K562 (cell line): ENCODE measurements at regions not wholly inside any gene's neighbourhood (a gene's known extent, or its start where the extent isn't known, plus 50 kb on each side); places are given as distances from the start of the nearest gene placed in this dataset.

Source experiments
- ATAC-seq: fragments of 200-7000 bp; cut with Tn5 transposase; 3 replicates; pipeline ENCODE4 v1.9.1; 2020; ENCODE audit warnings: moderate library complexity
- BruUV-seq: library from RNA; stranded (reverse); fragments of 400-500 nt; replicated peaks from 2 replicates; lab custom pipeline; 2021; lab: Mats Ljungman, UMichigan
- CTCF ChIA-PET: fragments of 300-600 bp; formaldehyde crosslinking; extraction: SDS; loops from one replicate; lab custom pipeline; 2021; ENCODE audit warnings: low intra/inter-chr PET ratio; lab: Yijun Ruan, JAX
- POLR2A ChIA-PET: fragments of 300-600, 350-650 bp; sonication (Branson Sonifier 250); formaldehyde crosslinking; extraction: SDS; loops from one replicate; lab custom pipeline; 2021; ENCODE audit warnings: antibody characterized with exemption, inconsistent platforms; lab: Yijun Ruan, JAX
- DNase-seq, 4 experiments: peaks; one replicate each; pipeline versions ENCODE4 v3.0.0 to v3.0.0-alpha.2; 2011 to 2018; ENCODE audit warnings: low spot score in 3 of 4, mixed read lengths in 3 of 4; ENCODE audit errors: extremely low read depth in 1 of 4
- FAIRE-seq: peaks from 2 replicates; lab custom pipeline; 2011; peaks lifted over from hg19 to GRCh38; lab: Jason Lieb, UNC
- H2AFZ ChIP-seq: 2 replicates; pipeline ENCODE4 v1.6.0; 2011; ENCODE audit warnings: low read depth, low read length, control low read depth, inconsistent platforms
- H3K27ac ChIP-seq: fragments of 200-600 bp; 3 replicates; pipeline ENCODE4 v1.8.0; 2011; ENCODE audit warnings: low read depth, mild to moderate bottlenecking, control low read depth, inconsistent platforms, low read length, moderate library complexity, mixed read lengths; ENCODE audit errors: extremely low read depth
- H3K27me3 ChIP-seq, 2 experiments: fragments of 300-600 bp in 1 of 2; 2 replicates in 1 of 2; 3 replicates in 1 of 2; pipeline versions ENCODE4 v1.6.0 to v1.8.0; 2011; ENCODE audit warnings: inconsistent platforms in 2 of 2, low read length in 2 of 2, mild to moderate bottlenecking in 1 of 2, mixed read lengths in 1 of 2, moderate library complexity in 1 of 2; ENCODE audit not compliant: control insufficient read depth in 2 of 2, insufficient read depth in 2 of 2
- H3K36me3 ChIP-seq: fragments of 300-600 bp; 3 replicates; pipeline ENCODE4 v1.8.0; 2011; ENCODE audit warnings: mild to moderate bottlenecking, low read length, inconsistent platforms; ENCODE audit not compliant: control insufficient read depth, insufficient read depth
- H3K4me1 ChIP-seq, 2 experiments: fragments of 200-600 bp in 1 of 2; replicated peaks in 1 of 2; 2 replicates in 1 of 2; 3 replicates in 1 of 2; pipeline versions ENCODE4 v1.5.1 to v1.8.0; 2011; ENCODE audit warnings: inconsistent platforms in 2 of 2, low read length in 2 of 2, mild to moderate bottlenecking in 1 of 2, mixed read lengths in 1 of 2, moderate library complexity in 1 of 2; ENCODE audit not compliant: control insufficient read depth in 2 of 2, insufficient read depth in 2 of 2
- H3K4me2 ChIP-seq: 2 replicates; pipeline ENCODE4 v1.6.1; 2011; ENCODE audit warnings: low read length, control low read depth, inconsistent platforms, mixed read lengths; ENCODE audit not compliant: insufficient read depth
- H3K4me3 ChIP-seq: fragments of 200-600 bp; sonication (generic), shearing (Covaris generic); 2 replicates; pipeline ENCODE4 v1.5.1; 2016; ENCODE audit warnings: control low read depth, inconsistent platforms
- H3K79me2 ChIP-seq: fragments of 200-600 bp; 3 replicates; pipeline ENCODE4 v1.8.0; 2011; ENCODE audit warnings: low read length, inconsistent platforms; ENCODE audit not compliant: control insufficient read depth, insufficient read depth
- H3K9ac ChIP-seq, 2 experiments: 2 replicates each; pipeline versions ENCODE4 v1.6.0 to v1.6.1; 2011; ENCODE audit warnings: low read depth in 2 of 2, low read length in 2 of 2, control low read depth in 1 of 2, inconsistent platforms in 1 of 2, mild to moderate bottlenecking in 1 of 2, mixed read lengths in 1 of 2; ENCODE audit not compliant: insufficient read depth in 1 of 2
- H3K9me1 ChIP-seq: one replicate; pipeline ENCODE4 v1.6.0; 2011; ENCODE audit warnings: inconsistent platforms, mild to moderate bottlenecking, low read length, moderate library complexity; ENCODE audit not compliant: control insufficient read depth, insufficient read depth
- H3K9me3 ChIP-seq: replicated peaks from 2 replicates; pipeline ENCODE4 v1.5.1; 2011; ENCODE audit warnings: low read depth, low read length, inconsistent platforms; ENCODE audit not compliant: control insufficient read depth, insufficient read depth
- H4K20me1 ChIP-seq: replicated peaks from 2 replicates; pipeline ENCODE4 v1.6.1; 2011; ENCODE audit warnings: low read length, inconsistent platforms, mixed read lengths; ENCODE audit not compliant: control insufficient read depth, insufficient read depth
- CBFA2T3 ChIP-seq: fragments of 450-650 bp; IDR thresholded peaks from 2 replicates; pipeline ENCODE4 v1.6.1; 2017
- CREB3L1 ChIP-seq: fragments of 450-650 bp; IDR thresholded peaks from 2 replicates; pipeline ENCODE4 v1.6.1; 2014; ENCODE audit warnings: low read depth, mild to moderate bottlenecking, moderate library complexity, borderline replicate concordance
- CTCFL ChIP-seq: IDR thresholded peaks from 2 replicates; pipeline ENCODE4 v1.6.1; 2011; ENCODE audit warnings: borderline replicate concordance, low read depth, mild to moderate bottlenecking, moderate library complexity, low read length; ENCODE audit not compliant: insufficient read depth, poor library complexity, severe bottlenecking
- GTF2F1 ChIP-seq: IDR thresholded peaks from 2 replicates; pipeline ENCODE4 v1.6.1; 2011; ENCODE audit warnings: low read depth, low read length, improper control_type of control experiment
- ILF3 ChIP-seq: fragments of 450-650 bp; IDR thresholded peaks from 2 replicates; pipeline ENCODE4 v1.6.1; 2018; ENCODE audit warnings: antibody characterized with exemption, mild to moderate bottlenecking, moderate library complexity, borderline replicate concordance
- MXD1 ChIP-seq: fragments of 250-450 bp; sonication (Bioruptor Pico); IDR thresholded peaks from 2 replicates; pipeline ENCODE4 v1.8.0; 2021; ENCODE audit warnings: borderline replicate concordance, mild to moderate bottlenecking, moderate library complexity; ENCODE audit not compliant: poor library complexity, severe bottlenecking
- NR1H2 ChIP-seq: sonication (generic); formaldehyde crosslinking; IDR thresholded peaks from 2 replicates; pipeline ENCODE4 v1.4.0; 2020; ENCODE audit warnings: mild to moderate bottlenecking, missing genetic modification reagents
- SMAD2 ChIP-seq: fragments of 150-350 bp; IDR thresholded peaks from 2 replicates; pipeline ENCODE4 v1.6.1; 2014; ENCODE audit warnings: low read depth, mild to moderate bottlenecking, low read length
- SMARCC2 ChIP-seq: fragments of 450-650 bp; IDR thresholded peaks from 2 replicates; pipeline ENCODE4 v1.6.1; 2017; ENCODE audit warnings: antibody characterized with exemption, moderate library complexity, mild to moderate bottlenecking, low read depth
- SNIP1 ChIP-seq: fragments of 450-650 bp; IDR thresholded peaks from 2 replicates; pipeline ENCODE4 v1.7.1; 2017; ENCODE audit warnings: low read depth, mild to moderate bottlenecking
- SRF ChIP-seq, 2 experiments: fragments of 250-450, 450-650 bp in 1 of 2; sonication (Bioruptor Pico) in 1 of 2; sonication (generic) in 1 of 2; formaldehyde crosslinking; IDR thresholded peaks; 2 replicates each; pipeline versions ENCODE4 v1.5.0 to v1.5.1; 2020 to 2022; ENCODE audit warnings: mild to moderate bottlenecking in 1 of 2, missing genetic modification reagents in 1 of 2
- TAF1 ChIP-seq: IDR thresholded peaks from 2 replicates; pipeline ENCODE4 v1.6.1; 2011; ENCODE audit warnings: mild to moderate bottlenecking, low read length, moderate library complexity; ENCODE audit not compliant: insufficient read depth, control insufficient read depth, severe bottlenecking; ENCODE audit errors: extremely low read depth
- ZNF197 ChIP-seq: fragments of 200-800 bp; sonication (Bioruptor generic); IDR thresholded peaks from 2 replicates; pipeline ENCODE4 v1.6.1; 2016; ENCODE audit warnings: low read depth, missing genetic modification characterization, missing compliant biosample characterization
- ZNF408 ChIP-seq: fragments of 250-450 bp; sonication (Bioruptor Pico); IDR thresholded peaks from 2 replicates; pipeline ENCODE4 v1.4.0; 2020; ENCODE audit warnings: low read depth, mild to moderate bottlenecking, moderate library complexity
- WGBS: fragments of 100-300 bp; shearing (Covaris generic); methylation state at CpG from one replicate; pipeline ENCODE4 v1.1.6; 2016; ENCODE audit warnings: low coverage, mixed read lengths; ENCODE audit not compliant: insufficient coverage; ENCODE audit errors: missing lambda C conversion rate; 5-methylcytosine and 5-hydroxymethylcytosine counted together
- in situ Hi-C: fragments of 300-500 bp; cut with MboI; formaldehyde crosslinking; loops from 4 replicates; pipeline ENCODE4 v1.15.0; 2018; ENCODE audit warnings: inconsistent platforms, mixed read lengths
- intact Hi-C: fragments of 100-400 bp; cut with micrococcal nuclease; formaldehyde crosslinking; loops from 2 replicates; pipeline ENCODE4 v1.14.2; 2022

GRCh38 chrX:19213610-19214152 lies 91.4 kb upstream of the ADGRG2 start:
- H3K9me3 ChIP-seq = no peaks in the 10 kb centered on the region
- ATAC-seq = no peak
- ChIA-PET CTCF (no interaction called here), POLR2A (interaction anchor here (1.0 kb wide), 1 partner anchor 8 kb away, joined by 4 read pairs; no protein-coding TSS in a partner anchor)
- TF ChIP-seq TAF1 (no peak), CTCFL (no peak), SNIP1 (no peak), ZNF197 (no peak), ILF3 (no peak), GTF2F1 (no peak), SMARCC2 (no peak), CREB3L1 (no peak), SMAD2 (no peak), MXD1 (CRISPR knock-in tag) (no peak), CBFA2T3 (no peak), ZNF408 (CRISPR knock-in tag) (no peak), SRF (CRISPR knock-in tag; IDR thresholded peaks at IDR 0.05) (no peak), NR1H2 (CRISPR knock-in tag) (no peak)
- no peak for DNase-seq
- BruUV-seq = no TSS peak
- no peak overlapping the region for H3K4me3 ChIP-seq
- H3K79me2 ChIP-seq = no peaks in the 10 kb centered on the region
- H3K9me1 ChIP-seq = no peaks in the 10 kb centered on the region
- H3K4me2 ChIP-seq = no peak overlapping the region
- no peaks in the 10 kb centered on the region for H4K20me1 ChIP-seq
- H3K9ac ChIP-seq = no peak overlapping the region
- H3K27me3 ChIP-seq = no peaks in the 10 kb centered on the region; a peak in 1 of 5 replicates
- no peak overlapping the region for H3K27ac ChIP-seq
- in situ Hi-C loops (no loop called here), intact Hi-C loops (no loop called here)
- no peaks in the 10 kb centered on the region for H3K4me1 ChIP-seq
- WGBS = 0% methylated on average over 1 of the region's 1 CpG
- no peak for FAIRE-seq
- H3K36me3 ChIP-seq = no peaks in the 10 kb centered on the region
- H2AFZ ChIP-seq = no peak overlapping the region
